NT2/D1 (cell line): ENCODE measurements at regions not wholly inside any gene's neighbourhood (a gene's known extent, or its start where the extent isn't known, plus 50 kb on each side); places are given as distances from the start of the nearest gene placed in this dataset.

Source experiments
- DNase-seq: peaks from one replicate; pipeline ENCODE4 v3.0.0-alpha.2; 2011; ENCODE audit warnings: low read depth, low spot score
- H3K27me3 ChIP-seq: 2 replicates; pipeline ENCODE4 v1.6.0; 2011; ENCODE audit warnings: mild to moderate bottlenecking; ENCODE audit not compliant: insufficient read length, insufficient read depth
- H3K36me3 ChIP-seq: 2 replicates; pipeline ENCODE4 v1.6.1; 2011; ENCODE audit warnings: mild to moderate bottlenecking, low read length, mixed read lengths; ENCODE audit not compliant: insufficient read depth, insufficient read length
- H3K4me1 ChIP-seq: 2 replicates; pipeline ENCODE4 v1.5.1; 2011; ENCODE audit not compliant: insufficient read depth, insufficient read length
- H3K4me3 ChIP-seq: 2 replicates; pipeline ENCODE4 v1.5.1; 2011; ENCODE audit warnings: low read depth; ENCODE audit not compliant: insufficient read length
- H3K9ac ChIP-seq: 2 replicates; pipeline ENCODE4 v1.6.0; 2011; ENCODE audit warnings: low read depth; ENCODE audit not compliant: insufficient read length
- H3K9me3 ChIP-seq: 2 replicates; pipeline ENCODE4 v1.5.1; 2011; ENCODE audit warnings: mild to moderate bottlenecking, low read length; ENCODE audit not compliant: insufficient read depth
- SUZ12 ChIP-seq: IDR thresholded peaks from 2 replicates; pipeline ENCODE4 v1.6.1; 2011; ENCODE audit not compliant: insufficient read length, insufficient read depth; ENCODE audit errors: extremely low read depth
- YY1 ChIP-seq: IDR thresholded peaks from 2 replicates; pipeline ENCODE4 v1.6.1; 2011; ENCODE audit not compliant: insufficient read length, insufficient read depth
- ZNF274 ChIP-seq: IDR thresholded peaks from 2 replicates; pipeline ENCODE4 v1.6.1; 2011; ENCODE audit warnings: mild to moderate bottlenecking, low read depth, low read length

- H3K4me1 ChIP-seq = no peaks in the 10 kb centered on the region
- H3K9ac ChIP-seq = no peak overlapping the region
- H3K36me3 ChIP-seq = no peaks in the 10 kb centered on the region
- H3K4me3 ChIP-seq = no peak overlapping the region
- no peak for DNase-seq
- H3K27me3 ChIP-seq = no peaks in the 10 kb centered on the region
- TF ChIP-seq ZNF274 = no peak
- TF ChIP-seq YY1 = no peak
- no peak for TF ChIP-seq SUZ12
- H3K9me3 ChIP-seq = no peaks in the 10 kb centered on the region; the same call in 1 of the 2 replicates
Measured at GRCh38 chr1:184185347-184185746, 133.8 kb downstream of the TSEN15 start.

GRCh38 chr1:184186167-184186566 is 134.6 kb downstream of the TSEN15 start:
- H3K9ac ChIP-seq = no peak overlapping the region
- H3K4me3 ChIP-seq = no peak overlapping the region
- no peak for DNase-seq
- no peak for TF ChIP-seq ZNF274
- no peak for TF ChIP-seq YY1
- no peak for TF ChIP-seq SUZ12
- no peaks in the 10 kb centered on the region; the same call in 1 of the 2 replicates for H3K9me3 ChIP-seq
- no peaks in the 10 kb centered on the region for H3K36me3 ChIP-seq
- H3K27me3 ChIP-seq = no peaks in the 10 kb centered on the region
- H3K4me1 ChIP-seq = no peaks in the 10 kb centered on the region

GRCh38 chr1:184187097-184187496 is 135.6 kb downstream of the TSEN15 start:
- Histone ChIP-seq H3K27me3 (no peaks in the 10 kb centered on the region), H3K4me1 (no peaks in the 10 kb centered on the region), H3K9me3 (no peaks in the 10 kb centered on the region; the same call in 1 of the 2 replicates), H3K36me3 (no peaks in the 10 kb centered on the region), H3K9ac (no peak overlapping the region), H3K4me3 (no peak overlapping the region)
- no peak for DNase-seq
- no peak for TF ChIP-seq ZNF274
- TF ChIP-seq YY1 = no peak
- no peak for TF ChIP-seq SUZ12

GRCh38 chr1:184188037-184188436 is 136.5 kb downstream of the TSEN15 start:
- Histone ChIP-seq H3K27me3 (no peaks in the 10 kb centered on the region), H3K9ac (no peak overlapping the region), H3K4me3 (no peak overlapping the region), H3K9me3 (no peaks in the 10 kb centered on the region; the same call in 1 of the 2 replicates), H3K36me3 (no peaks in the 10 kb centered on the region), H3K4me1 (no peaks in the 10 kb centered on the region)
- TF ChIP-seq YY1 (no peak), SUZ12 (no peak), ZNF274 (no peak)
- DNase-seq = no peak

- Histone ChIP-seq H3K4me3 (no peak overlapping the region), H3K9ac (no peak overlapping the region), H3K27me3 (no peaks in the 10 kb centered on the region), H3K36me3 (no peaks in the 10 kb centered on the region), H3K9me3 (no peaks in the 10 kb centered on the region; the same call in 1 of the 2 replicates), H3K4me1 (no peaks in the 10 kb centered on the region)
- DNase-seq = no peak
- TF ChIP-seq SUZ12 = no peak
- no peak for TF ChIP-seq YY1
- TF ChIP-seq ZNF274 = no peak
Measured at GRCh38 chr1:184189361-184189760, 137.8 kb downstream of the TSEN15 start.

GRCh38 chr1:184190616-184191015 is 139.1 kb downstream of the TSEN15 start:
- H3K27me3 ChIP-seq = no peaks in the 10 kb centered on the region
- H3K9ac ChIP-seq = no peak overlapping the region
- no peaks in the 10 kb centered on the region for H3K4me1 ChIP-seq
- no peak overlapping the region for H3K4me3 ChIP-seq
- no peaks in the 10 kb centered on the region for H3K36me3 ChIP-seq
- TF ChIP-seq ZNF274 = no peak
- TF ChIP-seq YY1 = no peak
- no peak for TF ChIP-seq SUZ12
- H3K9me3 ChIP-seq = no peaks in the 10 kb centered on the region; the same call in 1 of the 2 replicates
- no peak for DNase-seq

- no peak for DNase-seq
- H3K9me3 ChIP-seq = no peaks in the 10 kb centered on the region; the same call in 1 of the 2 replicates
- no peaks in the 10 kb centered on the region for H3K36me3 ChIP-seq
- H3K4me3 ChIP-seq = no peak overlapping the region
- no peaks in the 10 kb centered on the region for H3K4me1 ChIP-seq
- no peak for TF ChIP-seq ZNF274
- no peak for TF ChIP-seq SUZ12
- TF ChIP-seq YY1 = no peak
- no peak overlapping the region for H3K9ac ChIP-seq
- no peaks in the 10 kb centered on the region for H3K27me3 ChIP-seq
Measured at GRCh38 chr1:184191181-184191621, 139.7 kb downstream of the TSEN15 start.

- H3K9me3 ChIP-seq = no peaks in the 10 kb centered on the region
- H3K4me3 ChIP-seq = no peak overlapping the region
- H3K27me3 ChIP-seq = no peaks in the 10 kb centered on the region
- H3K4me1 ChIP-seq = no peaks in the 10 kb centered on the region
- no peak for DNase-seq
- TF ChIP-seq YY1 = no peak
- no peak for TF ChIP-seq SUZ12
- no peak for TF ChIP-seq ZNF274
- H3K36me3 ChIP-seq = no peaks in the 10 kb centered on the region
- no peak overlapping the region for H3K9ac ChIP-seq
Measured at GRCh38 chr1:184192796-184193195, 141.3 kb downstream of the TSEN15 start.
